PC-9 (cell line): ENCODE measurements at regions not wholly inside any gene's neighbourhood (a gene's known extent, or its start where the extent isn't known, plus 50 kb on each side); places are given as distances from the start of the nearest gene placed in this dataset.

Experiments
- EZH2 ChIP-seq: fragments of 200-600 bp; sonication (generic); IDR thresholded peaks from 2 replicates; pipeline ENCODE4 v1.8.0; 2017; ENCODE audit warnings: antibody characterized with exemption, low read depth
- TF ChIP-seq, protein P1 (sequence below): fragments of 200-600 bp; sonication (generic); conservative IDR thresholded peaks from 2 replicates; pipeline ENCODE4 v1.6.1; 2017; ENCODE audit warnings: mixed run types, antibody characterized with exemption, mild to moderate bottlenecking, moderate library complexity

DNA sequence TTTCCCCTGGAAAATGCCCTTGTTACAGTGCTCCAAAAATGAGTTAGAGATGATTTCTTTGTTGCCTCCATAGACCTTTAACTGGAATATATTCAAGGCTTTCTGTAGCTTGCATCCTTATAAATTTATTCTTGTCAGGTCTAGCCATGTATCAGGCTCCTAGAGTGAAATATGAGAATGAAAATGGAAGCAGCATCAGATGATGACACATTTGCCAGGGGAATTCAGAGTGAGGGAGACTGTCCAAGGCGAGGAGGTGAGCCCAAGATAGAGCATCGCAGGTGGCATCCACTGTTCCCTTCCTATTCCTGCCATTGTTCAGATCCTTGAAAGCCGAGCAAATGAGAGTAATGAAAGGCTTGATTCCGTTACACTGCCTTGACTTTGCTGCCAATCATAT, 386.8 kb downstream of the SAMD5 start:
- TF ChIP-seq, protein P1, sequence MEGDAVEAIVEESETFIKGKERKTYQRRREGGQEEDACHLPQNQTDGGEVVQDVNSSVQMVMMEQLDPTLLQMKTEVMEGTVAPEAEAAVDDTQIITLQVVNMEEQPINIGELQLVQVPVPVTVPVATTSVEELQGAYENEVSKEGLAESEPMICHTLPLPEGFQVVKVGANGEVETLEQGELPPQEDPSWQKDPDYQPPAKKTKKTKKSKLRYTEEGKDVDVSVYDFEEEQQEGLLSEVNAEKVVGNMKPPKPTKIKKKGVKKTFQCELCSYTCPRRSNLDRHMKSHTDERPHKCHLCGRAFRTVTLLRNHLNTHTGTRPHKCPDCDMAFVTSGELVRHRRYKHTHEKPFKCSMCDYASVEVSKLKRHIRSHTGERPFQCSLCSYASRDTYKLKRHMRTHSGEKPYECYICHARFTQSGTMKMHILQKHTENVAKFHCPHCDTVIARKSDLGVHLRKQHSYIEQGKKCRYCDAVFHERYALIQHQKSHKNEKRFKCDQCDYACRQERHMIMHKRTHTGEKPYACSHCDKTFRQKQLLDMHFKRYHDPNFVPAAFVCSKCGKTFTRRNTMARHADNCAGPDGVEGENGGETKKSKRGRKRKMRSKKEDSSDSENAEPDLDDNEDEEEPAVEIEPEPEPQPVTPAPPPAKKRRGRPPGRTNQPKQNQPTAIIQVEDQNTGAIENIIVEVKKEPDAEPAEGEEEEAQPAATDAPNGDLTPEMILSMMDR, result no peak
- TF ChIP-seq EZH2, result no peak
